OCI-LY7 (cell line): ENCODE measurements at regions not wholly inside any gene's neighbourhood (a gene's known extent, or its start where the extent isn't known, plus 50 kb on each side); places are given as distances from the start of the nearest gene placed in this dataset.

Experiments used
- EZH2phosphoT487 ChIP-seq: fragments of 200-600 bp; sonication (generic); IDR thresholded peaks from 2 replicates; pipeline ENCODE4 v1.6.1; 2018; ENCODE audit warnings: low read depth, borderline replicate concordance, mild to moderate bottlenecking, mixed run types, antibody characterized with exemption, low read length, moderate library complexity, mixed read lengths
- TF ChIP-seq, protein P1 (sequence below): fragments of 200-600 bp; sonication (generic); conservative IDR thresholded peaks from 2 replicates; pipeline ENCODE4 v1.5.1; 2014; ENCODE audit warnings: mild to moderate bottlenecking, antibody characterized with exemption, low read length, moderate library complexity, mixed read lengths

DNA sequence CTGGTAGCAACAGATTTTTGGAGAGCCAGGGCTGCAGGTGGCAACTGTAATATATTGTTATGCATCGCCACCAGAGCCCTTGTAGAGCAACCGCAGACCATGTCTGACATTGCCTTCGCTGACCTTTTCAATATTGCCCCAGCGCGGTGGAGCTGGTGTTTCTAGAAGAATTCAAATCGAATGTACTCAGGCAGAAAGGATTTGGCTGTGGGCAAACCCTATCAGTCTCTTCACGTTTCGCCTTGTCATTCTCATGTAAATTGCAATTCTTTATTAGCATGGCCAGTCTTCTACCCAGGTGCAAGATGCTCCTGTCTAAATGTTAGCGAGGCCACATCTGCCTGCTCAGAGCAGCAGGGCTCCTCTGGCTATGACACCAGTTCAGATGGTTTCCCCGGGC, 490.2 kb upstream of the AUTS2 start:
- TF ChIP-seq, protein P1, sequence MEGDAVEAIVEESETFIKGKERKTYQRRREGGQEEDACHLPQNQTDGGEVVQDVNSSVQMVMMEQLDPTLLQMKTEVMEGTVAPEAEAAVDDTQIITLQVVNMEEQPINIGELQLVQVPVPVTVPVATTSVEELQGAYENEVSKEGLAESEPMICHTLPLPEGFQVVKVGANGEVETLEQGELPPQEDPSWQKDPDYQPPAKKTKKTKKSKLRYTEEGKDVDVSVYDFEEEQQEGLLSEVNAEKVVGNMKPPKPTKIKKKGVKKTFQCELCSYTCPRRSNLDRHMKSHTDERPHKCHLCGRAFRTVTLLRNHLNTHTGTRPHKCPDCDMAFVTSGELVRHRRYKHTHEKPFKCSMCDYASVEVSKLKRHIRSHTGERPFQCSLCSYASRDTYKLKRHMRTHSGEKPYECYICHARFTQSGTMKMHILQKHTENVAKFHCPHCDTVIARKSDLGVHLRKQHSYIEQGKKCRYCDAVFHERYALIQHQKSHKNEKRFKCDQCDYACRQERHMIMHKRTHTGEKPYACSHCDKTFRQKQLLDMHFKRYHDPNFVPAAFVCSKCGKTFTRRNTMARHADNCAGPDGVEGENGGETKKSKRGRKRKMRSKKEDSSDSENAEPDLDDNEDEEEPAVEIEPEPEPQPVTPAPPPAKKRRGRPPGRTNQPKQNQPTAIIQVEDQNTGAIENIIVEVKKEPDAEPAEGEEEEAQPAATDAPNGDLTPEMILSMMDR, result no peak
- no peak for TF ChIP-seq EZH2phosphoT487
